HG02759 (cell line): ENCODE measurements at regions not wholly inside any gene's neighbourhood (a gene's known extent, or its start where the extent isn't known, plus 50 kb on each side); places are given as distances from the start of the nearest gene placed in this dataset.

Experiments used
- ATAC-seq: cut with Tn5 transposase; IDR thresholded peaks from one replicate; pipeline ENCODE4 v1.9.1; 2021; ENCODE audit warnings: mild to moderate bottlenecking, moderate library complexity; ENCODE audit not compliant: unreplicated experiment

DNA sequence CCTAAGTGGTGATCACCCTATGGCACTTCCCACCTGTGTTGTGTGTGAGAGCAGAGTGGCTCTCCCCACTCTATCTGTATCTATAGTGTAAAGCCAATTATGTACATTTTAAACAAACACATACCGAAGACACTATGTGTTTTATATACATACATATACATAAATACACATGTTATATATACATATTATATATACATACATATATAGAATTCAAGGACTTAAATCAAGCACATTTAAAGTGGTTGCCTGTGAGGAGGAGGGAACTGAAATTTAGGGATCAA lies 246.6 kb downstream of the LY86 start:
- no peak for ATAC-seq

- ATAC-seq, result no peak
Observed at GRCh38 chr6:6836609-6837406, 248.3 kb downstream of the LY86 start.

DNA sequence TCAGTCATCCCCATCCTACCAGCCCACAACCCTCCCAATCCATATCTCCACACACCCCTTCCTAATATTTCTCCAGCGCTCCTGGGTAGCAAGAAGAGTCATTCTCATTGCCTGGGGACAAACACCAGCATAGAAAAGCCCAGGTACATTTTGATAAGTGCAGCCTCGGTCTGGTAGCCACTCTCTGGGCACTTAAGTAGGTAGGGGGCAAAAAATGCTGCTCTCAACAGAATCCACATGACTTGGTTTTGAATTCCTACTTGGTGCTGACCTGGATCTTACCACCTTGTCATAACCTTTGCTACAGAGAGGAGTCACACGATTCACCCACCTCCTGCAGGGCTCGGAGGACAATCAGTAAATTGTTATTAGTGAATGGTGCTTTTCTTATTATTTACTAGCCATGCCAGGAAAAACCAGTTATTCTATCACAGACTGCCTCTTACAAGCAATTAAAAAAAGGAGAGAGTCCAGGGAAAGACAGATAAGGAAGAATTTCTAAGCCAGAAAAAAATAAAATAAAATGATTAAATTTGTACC lies 249.1 kb downstream of the LY86 start:
- no peak for ATAC-seq

DNA sequence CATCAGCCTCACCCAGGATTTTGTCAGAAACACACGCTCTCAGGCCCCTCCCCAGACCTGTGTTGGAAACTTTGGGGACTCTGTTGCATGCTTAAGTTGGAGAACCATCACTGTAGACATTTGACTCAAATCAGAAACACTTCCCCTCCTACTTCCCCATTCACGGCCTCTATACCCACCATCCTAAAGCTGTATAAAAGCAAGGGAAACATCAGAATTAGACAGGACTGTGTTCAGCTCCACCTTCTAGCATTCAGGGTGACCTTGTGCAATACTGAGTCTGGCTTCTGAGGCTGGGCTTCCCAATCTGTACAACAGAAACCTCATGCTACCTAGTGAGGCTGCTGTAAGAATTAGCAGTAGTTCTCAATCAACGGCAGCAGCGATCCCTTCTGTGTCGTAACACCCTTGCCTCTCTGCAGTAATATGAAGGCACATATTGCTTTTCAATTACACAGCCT lies 252.3 kb downstream of the LY86 start:
- ATAC-seq, result peak; percentile 92

- ATAC-seq, result no peak
Observed at GRCh38 chr6:6841571-6841970, 253.1 kb downstream of the LY86 start.

DNA sequence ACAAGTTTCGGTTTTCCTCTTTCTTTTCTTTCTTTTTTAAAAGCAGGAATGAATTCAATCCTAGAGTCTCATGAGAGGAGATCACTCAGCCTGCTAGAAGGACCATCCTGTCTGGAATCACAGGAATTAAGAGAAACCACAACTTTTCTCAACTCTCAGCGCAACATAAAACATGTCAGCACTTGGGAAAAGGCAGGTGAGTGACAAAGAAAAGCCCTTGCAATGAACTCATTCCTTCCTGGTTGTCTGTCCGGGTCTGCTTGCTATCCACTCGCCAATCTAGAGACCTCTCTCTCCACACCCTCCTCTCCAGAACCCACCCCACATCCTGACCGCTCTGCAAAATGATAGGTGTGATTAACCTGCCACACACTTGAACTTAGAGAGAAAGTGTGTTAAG lies 253.8 kb downstream of the LY86 start:
- ATAC-seq, result no peak

GRCh38 chr6:6843057-6843627 lies 254.6 kb downstream of the LY86 start:
- ATAC-seq, result no peak

DNA sequence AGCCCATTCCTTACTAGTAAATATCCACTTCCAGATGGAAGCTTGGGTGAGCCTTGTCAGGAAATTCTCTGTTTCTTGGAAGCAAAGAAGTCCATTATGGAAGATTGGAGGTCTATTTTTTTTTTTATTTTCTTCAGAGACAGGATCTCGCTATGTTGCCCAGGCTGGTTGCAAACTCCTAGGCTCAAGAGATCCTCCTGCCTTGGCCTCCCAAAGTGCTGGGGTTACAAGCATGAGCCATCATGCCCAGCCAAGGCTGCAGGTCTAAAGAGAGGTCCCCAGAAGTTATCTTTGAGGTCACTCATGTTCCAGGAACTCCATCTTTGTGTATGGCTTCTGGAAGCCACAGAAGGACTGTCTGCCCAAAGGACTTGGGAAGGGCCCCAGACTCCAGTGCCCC lies 255.3 kb downstream of the LY86 start:
- no peak for ATAC-seq

DNA sequence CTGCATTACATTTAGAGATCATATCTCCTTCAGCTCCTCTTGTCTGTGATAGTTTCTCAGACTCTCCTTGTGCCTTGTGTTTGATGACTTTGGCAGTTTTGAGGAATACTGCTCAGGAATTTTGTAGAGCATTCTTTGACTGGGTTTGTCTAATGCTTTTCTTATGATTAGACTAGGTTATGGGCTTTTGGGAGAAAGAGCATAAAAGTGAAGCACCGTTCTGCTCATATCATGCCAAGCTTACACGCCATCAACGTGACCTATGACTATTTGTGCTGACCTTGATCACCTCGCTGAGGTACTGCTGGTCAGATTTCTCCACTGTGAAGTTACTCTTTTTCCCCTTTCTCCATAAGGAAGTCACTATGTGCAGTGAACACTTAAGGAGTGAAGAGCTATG lies 256.0 kb downstream of the LY86 start:
- ATAC-seq, result no peak

GRCh38 chr6:6845603-6846002 lies 257.1 kb downstream of the LY86 start:
- no peak for ATAC-seq

- no peak for ATAC-seq
Observed at GRCh38 chr6:6847591-6847990, 259.1 kb downstream of the LY86 start.

GRCh38 chr6:6851059-6851948 lies 256.5 kb upstream of the RREB1 start:
- no peak for ATAC-seq

DNA sequence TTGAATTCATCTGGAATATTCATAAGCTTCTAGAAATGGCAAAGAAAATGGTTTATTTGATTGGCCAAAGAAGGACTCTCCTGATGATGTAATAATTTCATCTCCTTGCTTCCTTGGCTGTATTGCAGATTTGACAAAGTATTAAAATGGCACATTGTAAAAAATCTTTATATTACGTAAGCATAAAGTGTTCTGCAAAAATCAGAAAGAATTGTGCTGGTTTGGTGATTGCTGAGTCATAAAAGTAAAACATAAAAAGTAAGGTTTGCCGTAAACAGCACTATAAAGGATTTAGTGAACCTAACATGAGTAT lies 255.9 kb upstream of the RREB1 start:
- no peak for ATAC-seq

GRCh38 chr6:6856538-6857523 lies 250.9 kb upstream of the RREB1 start:
- ATAC-seq, result peak; percentile 85

DNA sequence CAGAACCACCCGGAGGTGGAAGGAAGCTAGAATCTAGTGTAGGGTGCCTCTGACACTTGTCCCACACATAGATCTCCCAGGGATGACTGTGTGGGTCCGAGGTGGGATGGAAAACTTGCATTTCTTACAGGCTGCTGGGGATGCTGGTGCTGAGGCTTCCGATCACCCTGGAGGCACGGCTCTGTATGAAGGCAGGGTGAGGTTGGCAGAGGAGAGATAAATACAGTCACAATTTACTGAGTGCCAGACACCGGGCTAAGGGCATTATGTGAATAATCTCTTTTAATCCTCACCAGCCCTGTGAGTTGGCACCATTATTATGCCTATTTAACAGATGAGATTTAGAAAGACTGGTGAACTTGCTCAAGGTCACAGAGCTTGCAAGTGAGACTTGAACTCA lies 250.2 kb upstream of the RREB1 start:
- no peak for ATAC-seq

- ATAC-seq, result no peak
Observed at GRCh38 chr6:6858533-6858982, 249.2 kb upstream of the RREB1 start.

GRCh38 chr6:6859105-6859504 lies 248.7 kb upstream of the RREB1 start:
- no peak for ATAC-seq

DNA sequence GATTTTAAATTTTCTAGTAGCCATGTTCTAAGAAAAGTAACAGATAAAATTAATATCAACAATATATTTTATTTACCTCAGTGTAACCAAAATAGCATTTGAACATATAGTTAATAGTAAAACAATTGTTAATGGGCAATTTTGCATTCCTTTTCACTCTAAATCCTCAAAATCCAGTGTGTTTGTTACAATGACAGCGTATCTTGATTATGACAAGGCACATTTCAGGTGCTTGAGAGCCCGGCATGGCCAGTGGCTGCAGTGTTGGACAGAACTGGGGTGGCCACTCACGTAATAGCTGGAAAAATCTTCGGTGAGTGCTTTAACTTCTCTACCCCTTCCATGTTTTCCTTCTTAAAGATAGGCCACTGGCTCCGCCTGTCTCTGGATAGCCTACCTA lies 248.0 kb upstream of the RREB1 start:
- no peak for ATAC-seq

DNA sequence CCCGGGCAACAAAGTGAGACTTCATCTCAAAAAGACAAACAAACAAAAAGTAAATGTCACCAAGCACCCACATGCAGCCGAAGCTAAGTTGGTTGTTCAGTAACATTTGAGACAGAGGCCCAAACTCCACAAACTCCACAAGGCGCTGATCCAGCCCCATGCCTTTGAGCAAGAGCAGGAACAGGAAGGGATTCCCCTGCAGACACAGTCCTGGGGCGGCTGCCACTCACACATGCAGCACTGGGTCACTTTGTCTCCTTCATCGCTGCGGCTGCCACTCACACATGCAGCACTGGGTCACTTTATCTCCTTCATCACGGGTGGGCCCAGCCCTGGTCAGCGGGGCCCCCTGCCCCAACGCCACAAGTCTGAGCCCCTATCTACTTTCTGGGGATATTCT lies 246.9 kb upstream of the RREB1 start:
- ATAC-seq, result no peak

DNA sequence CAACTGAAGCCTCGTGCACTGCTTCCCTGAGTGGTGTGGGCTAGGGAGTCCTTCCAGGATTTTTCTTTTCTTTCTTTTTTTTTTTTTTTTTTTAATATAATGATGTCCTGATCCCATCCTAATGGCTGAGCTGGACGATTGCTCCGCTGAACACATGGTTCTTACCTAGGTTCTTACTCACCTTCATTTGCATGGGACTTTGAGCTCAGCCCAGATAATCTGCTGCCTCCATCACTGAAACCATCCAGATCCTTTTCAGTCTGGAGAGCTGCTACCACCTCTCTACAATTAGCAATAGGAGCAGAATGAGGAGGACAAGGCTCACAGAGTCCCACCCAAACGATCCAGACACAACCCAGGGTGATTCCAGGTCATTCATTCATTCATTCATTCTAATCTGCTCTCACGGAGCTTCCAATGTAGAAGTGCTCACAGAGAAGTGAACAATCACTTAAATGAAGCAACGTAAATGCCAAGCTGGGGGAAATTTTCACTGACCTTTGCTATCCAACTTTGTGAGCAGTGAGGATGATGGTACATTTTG lies 246.3 kb upstream of the RREB1 start:
- ATAC-seq, result no peak
